ENCODE measurements at regions not wholly inside any gene's neighbourhood (a gene's known extent, or its start where the extent isn't known, plus 50 kb on each side); places are given as distances from the start of the nearest gene placed in this dataset.

GRCh38 chr16:17589898-17590297, 119.1 kb upstream of the XYLT1 start:
- Mint-ChIP-seq H3K36me3 (ENCODE audit: unreplicated experiment) (peaks cover 6% of the 10 kb centered on the region), H3K4me3 (ENCODE audit: unreplicated experiment) (no peak overlapping the region), H3K27ac (ENCODE audit: unreplicated experiment) (no peak overlapping the region), H3K4me1 (ENCODE audit: low read depth, unreplicated experiment) (no peaks in the 10 kb centered on the region), H3K9me3 (ENCODE audit: unreplicated experiment) (no peaks in the 10 kb centered on the region), H3K27me3 (ENCODE audit: unreplicated experiment) (peaks cover 3% of the 10 kb centered on the region)
- DNase-seq = no peak
- TF ChIP-seq CTCF (IDR thresholded peaks at IDR 0.05; ENCODE audit: partially characterized antibody, unreplicated experiment) = no peak

GRCh38 chr16:17585449-17586074, 114.8 kb upstream of the XYLT1 start:
- H3K27me3 Mint-ChIP-seq (ENCODE audit: unreplicated experiment) = peaks cover 7% of the 10 kb centered on the region
- no peak for TF ChIP-seq CTCF (IDR thresholded peaks at IDR 0.05; ENCODE audit: partially characterized antibody, unreplicated experiment)
- DNase-seq = no peak
- no peaks in the 10 kb centered on the region for H3K4me1 Mint-ChIP-seq (ENCODE audit: low read depth, unreplicated experiment)
- H3K27ac Mint-ChIP-seq (ENCODE audit: unreplicated experiment) = no peak overlapping the region
- peaks cover 21% of the 10 kb centered on the region for H3K36me3 Mint-ChIP-seq (ENCODE audit: unreplicated experiment)
- no peaks in the 10 kb centered on the region for H3K9me3 Mint-ChIP-seq (ENCODE audit: unreplicated experiment)
- no peak overlapping the region for H3K4me3 Mint-ChIP-seq (ENCODE audit: unreplicated experiment)

- peak; percentile 65 for DNase-seq
- Mint-ChIP-seq H3K4me1 (ENCODE audit: low read depth, unreplicated experiment) (no peaks in the 10 kb centered on the region), H3K27ac (ENCODE audit: unreplicated experiment) (no peak overlapping the region), H3K9me3 (ENCODE audit: unreplicated experiment) (no peaks in the 10 kb centered on the region), H3K4me3 (ENCODE audit: unreplicated experiment) (no peak overlapping the region), H3K27me3 (ENCODE audit: unreplicated experiment) (peaks cover 4% of the 10 kb centered on the region), H3K36me3 (ENCODE audit: unreplicated experiment) (peaks cover 15% of the 10 kb centered on the region)
- TF ChIP-seq CTCF (IDR thresholded peaks at IDR 0.05; ENCODE audit: partially characterized antibody, unreplicated experiment) = peak; percentile 85
Observed at GRCh38 chr16:17578981-17579874, 108.5 kb upstream of the XYLT1 start.

GRCh38 chr16:17574256-17574655, 103.5 kb upstream of the XYLT1 start:
- peaks cover 2% of the 10 kb centered on the region for H3K27me3 Mint-ChIP-seq (ENCODE audit: unreplicated experiment)
- no peak for DNase-seq

More at GRCh38 chr16:17574256-17574655, 103.5 kb upstream of the XYLT1 start:
- Mint-ChIP-seq H3K36me3 (ENCODE audit: unreplicated experiment) (no peaks in the 10 kb centered on the region), H3K9me3 (ENCODE audit: unreplicated experiment) (no peaks in the 10 kb centered on the region), H3K4me1 (ENCODE audit: low read depth, unreplicated experiment) (no peaks in the 10 kb centered on the region), H3K27ac (ENCODE audit: unreplicated experiment) (no peak overlapping the region), H3K4me3 (ENCODE audit: unreplicated experiment) (no peak overlapping the region)
- no peak for TF ChIP-seq CTCF (IDR thresholded peaks at IDR 0.05; ENCODE audit: partially characterized antibody, unreplicated experiment)

Measured in glutamatergic neuron (in vitro differentiated cells).